Muscle of back (tissue), 3 donors: ENCODE measurements at regions not wholly inside any gene's neighbourhood (a gene's known extent, or its start where the extent isn't known, plus 50 kb on each side); places are given as distances from the start of the nearest gene placed in this dataset.
"Not testable (repeated sequence)": the region's sequence is repeated elsewhere in the genome, so short reads cannot be mapped to it uniquely, and the experiment has no call there.

ENCODE experiments used
- DNase-seq, 3 donors: peaks; one replicate each; pipeline versions ENCODE4 v3.0.0 to v3.0.0-alpha.2; 2013

DNA sequence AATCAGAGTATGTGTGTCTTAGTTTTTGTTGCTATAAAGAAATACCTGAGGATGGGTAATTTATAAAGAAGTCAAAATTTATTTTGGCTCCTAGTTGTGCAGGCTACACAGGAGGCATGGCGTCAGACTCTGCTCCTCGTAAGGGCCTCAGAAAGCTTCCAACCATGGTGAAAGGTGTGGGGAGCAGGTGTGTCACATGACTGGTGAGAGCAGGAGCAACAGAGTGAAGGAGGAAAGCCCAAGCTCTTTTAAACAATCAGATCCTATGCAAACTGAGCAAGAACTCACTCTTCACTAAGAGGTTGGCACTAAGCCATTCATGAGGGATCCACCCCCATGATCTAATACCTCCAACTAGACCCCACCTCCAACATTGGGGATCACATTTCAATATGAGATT is 1524.3 kb downstream of the HACE1 start:
- DNase-seq, result no peak

DNA sequence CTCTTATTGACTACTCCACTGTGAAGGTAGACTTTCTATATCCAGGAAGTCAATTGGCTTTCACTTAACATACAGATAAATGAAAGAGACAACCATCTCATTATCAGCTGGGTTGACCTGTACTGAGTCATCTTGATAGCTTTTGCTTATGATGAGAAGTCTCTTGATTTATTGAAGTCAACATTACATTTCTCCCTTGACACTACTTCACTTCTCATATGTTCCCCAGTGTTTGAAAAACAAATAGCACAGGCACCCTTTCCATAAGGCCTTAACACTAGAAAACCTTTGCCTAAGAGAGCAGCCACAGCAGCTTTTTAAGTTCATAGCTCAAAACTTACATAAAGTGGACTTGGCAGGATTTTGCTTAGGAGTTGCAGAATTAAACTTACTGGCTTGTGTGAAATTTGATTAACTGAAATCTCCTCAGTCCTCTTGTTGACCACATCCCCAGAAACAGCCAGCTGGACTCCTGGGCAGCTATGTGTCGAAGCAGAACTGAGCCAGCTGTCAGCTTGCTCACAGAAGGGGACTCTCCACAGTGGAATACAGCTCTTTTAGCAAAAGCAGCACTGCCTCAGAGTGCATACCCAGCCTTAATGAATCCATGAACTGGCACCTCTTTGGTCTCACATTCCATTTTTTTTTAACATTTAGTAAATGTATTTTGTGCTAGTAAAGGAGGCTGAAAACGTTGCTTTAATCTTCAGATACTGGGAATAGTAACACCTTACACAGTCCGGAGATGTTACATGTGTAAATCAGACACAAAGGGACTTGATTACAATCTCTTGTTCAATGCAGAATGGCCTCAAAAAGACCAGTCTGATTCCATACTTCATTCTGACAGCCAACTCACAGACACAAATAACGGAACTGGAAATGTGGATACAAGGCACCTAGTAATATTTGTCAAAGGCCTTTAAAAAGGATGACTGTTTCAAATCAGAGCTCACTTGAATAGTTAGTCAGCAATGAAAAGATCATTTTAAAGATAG is 1532.7 kb downstream of the HACE1 start:
- DNase-seq, result peak; percentile 16 to 65 (median 27)

DNA sequence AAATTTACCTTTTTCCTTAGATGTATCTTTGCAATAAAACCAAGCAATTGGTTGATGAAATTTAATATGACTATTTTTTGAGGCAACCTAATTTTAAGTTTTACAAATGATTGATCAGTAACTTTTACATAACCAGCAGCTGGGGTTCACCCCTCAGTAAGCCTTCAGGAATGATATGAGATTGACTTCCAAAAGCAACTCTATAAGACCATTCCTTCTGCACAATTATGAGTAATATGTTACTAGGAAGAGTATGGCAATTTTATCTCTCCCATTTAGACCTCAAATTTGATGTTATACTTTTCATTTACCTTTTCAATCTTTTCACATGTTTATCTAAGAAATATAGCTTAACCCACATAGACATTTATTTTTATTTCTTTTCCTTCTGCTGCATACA is 1546.3 kb downstream of the HACE1 start:
- no peak for DNase-seq

DNA sequence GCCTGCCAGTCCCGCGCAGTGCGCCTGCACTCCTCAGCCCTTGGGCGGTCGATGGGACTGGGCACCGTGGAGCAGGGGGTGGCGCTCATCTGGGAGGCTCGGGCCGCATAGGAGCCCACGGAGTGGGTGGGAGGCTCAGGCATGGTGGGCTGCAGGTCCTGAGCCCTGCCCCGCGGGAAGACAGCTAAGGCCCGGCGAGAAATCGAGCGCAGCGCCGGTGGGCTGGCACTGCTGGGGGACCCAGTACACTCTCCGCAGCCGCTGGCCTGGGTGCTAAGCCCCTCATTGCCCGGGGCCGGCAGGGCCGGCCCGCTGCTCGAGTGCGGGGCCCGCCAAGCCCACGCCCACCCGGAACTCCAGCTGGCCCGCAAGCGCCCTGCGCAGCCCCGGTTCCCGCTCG is 1565.3 kb downstream of the HACE1 start:
- not testable (repeated sequence) for DNase-seq

DNA sequence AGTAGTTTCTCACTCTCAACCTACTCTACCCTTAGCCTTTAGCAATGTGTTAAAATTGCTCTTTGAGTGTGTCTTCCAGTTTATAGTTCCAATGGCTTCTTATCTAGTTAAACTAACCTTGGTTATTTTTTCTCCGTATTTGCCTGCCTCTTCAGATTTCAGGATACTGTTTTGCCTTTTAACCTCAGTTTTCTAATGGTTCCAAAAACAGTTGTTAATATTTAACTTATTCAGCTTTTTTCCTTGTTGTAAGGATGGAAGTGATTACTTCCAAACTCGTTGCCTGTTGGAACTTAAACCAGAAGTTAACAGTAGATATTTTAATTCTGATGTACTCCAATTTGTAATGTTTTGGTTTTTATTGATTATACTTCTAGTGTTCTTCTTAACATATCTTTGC is 1574.9 kb downstream of the HACE1 start:
- DNase-seq, result no peak

DNA sequence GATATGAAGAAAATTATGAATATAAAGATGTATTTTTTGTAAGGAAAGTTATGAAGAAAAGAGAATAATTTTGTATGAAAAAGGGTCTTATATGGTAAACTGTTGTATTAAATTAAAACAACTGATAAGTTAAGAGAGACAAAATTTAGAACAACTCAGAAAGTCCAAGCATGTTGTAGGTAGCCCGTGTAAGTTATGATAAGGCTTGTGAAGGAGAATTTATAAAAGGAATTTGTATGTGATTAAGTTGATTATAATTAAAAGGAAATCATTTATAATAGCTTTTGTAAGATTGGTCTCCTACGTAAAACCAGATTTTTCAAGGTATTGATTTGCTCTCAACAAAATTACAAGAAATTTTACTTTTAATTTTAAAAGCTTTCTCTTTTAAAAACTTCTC is 1579.3 kb downstream of the HACE1 start:
- DNase-seq, result no peak

DNA sequence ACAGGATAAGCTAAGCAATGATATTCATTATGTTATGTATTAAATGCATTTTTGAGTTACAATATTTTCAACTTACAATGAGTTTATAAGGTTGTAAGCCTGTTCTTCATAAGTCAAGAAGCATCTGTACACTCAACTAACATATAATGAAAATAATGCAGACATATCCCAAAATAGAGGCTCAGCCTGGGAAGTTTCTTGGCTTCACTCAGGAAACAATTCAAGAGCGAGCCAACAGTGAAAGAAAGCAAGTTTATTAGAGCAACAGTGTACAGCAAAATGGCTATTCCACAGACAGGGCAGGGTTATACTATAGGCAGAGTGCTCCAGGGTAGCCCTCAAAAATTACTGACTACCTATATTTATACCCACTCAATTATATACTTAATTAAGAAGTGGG is 1581.8 kb downstream of the HACE1 start:
- DNase-seq, result peak; percentile 12 to 55 (median 14)

DNA sequence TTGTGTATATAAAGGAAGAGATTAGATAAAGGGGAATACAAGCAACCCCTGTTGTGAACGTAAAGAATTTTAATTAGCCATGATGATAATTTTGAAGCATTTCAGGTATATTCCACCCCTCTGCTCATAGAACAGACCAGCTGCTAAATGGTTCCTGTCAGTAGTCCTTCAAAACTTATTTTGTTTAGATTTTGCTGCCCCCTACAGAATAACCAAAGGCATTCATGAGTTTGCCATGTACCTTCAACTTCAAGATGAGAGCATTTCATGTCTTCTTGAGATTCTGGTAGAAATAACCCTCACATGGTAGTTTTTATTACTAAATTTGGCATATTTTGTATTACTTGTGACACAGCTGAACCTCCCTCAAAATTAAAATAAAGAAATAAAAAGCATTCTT is 1586.7 kb downstream of the HACE1 start:
- peak in 2 of 3 donors; percentile 1 to 17 for DNase-seq

DNA sequence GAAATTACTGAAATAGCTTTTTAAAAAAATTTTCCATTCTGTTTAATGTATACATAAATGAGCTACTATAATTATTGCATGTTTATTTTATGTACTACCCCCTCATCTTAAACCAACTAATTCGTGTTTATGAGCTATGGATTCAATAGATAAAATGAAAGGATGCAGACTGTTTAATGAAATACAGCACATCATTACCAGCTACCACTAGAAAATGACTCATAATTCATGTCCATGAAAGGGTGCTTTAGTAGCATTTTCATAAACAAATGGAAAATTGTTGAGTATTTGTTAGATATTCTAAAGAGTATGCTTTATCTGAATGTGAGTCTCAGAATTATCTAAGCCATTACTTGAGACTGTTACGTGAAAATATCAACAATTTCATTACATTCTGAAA is 1590.1 kb downstream of the HACE1 start:
- no peak for DNase-seq

DNA sequence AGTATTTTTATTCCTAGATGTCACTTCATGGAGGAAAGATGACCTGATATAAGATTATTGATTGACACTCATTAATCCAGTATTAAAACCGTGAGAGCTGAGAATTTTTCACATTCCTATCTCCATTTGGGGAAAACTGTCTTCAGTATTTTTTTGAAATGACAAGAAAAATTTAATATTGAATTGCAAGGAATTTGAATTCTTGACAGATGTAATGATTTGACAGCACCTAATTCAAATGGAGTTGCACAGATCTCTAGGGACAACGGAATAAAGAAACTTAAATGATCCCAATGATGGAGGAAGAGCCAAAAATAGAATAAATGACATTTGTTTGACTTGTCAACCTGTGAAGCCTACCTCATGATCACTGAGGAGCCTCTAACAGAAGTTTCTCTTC is 1591.4 kb downstream of the HACE1 start:
- DNase-seq, result no peak

DNA sequence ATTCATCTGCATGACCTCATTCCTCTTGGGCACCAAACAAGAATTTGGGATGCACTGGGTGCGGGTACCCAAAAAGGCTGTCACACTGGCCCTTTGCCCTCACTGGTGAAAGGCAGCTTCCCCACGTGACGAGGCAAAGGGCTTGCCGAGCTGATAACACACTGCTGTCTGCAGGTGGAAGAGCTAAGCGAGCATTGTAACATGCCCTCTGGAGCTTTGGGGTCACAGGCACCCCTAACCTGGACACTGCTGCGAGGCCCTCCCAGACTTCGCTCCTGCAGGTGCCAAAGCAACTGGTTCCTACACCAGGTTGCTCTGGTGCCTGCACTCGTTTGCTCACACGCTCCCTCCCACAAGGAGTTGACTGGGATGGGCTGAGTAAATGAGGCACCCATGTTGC is 1595.7 kb downstream of the HACE1 start:
- DNase-seq, result no peak

DNA sequence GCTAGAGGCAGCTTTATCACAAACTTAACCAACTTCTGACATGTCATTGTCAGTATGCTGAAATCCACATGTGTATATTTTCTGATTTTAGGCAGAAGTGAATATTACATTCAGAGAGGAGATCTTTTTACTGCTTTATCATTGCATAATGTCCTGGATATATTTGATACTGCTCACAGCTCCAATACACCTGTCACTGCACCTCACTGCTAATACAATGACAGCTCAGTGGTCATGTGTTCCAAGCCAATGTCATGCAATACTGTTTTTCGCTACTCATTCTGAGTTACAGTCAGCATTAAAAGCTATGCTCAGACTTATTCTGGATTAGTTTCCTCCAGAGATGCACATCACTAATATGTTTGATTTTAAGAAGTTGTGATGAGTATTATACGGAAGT is 1604.6 kb downstream of the HACE1 start:
- DNase-seq, result no peak

DNA sequence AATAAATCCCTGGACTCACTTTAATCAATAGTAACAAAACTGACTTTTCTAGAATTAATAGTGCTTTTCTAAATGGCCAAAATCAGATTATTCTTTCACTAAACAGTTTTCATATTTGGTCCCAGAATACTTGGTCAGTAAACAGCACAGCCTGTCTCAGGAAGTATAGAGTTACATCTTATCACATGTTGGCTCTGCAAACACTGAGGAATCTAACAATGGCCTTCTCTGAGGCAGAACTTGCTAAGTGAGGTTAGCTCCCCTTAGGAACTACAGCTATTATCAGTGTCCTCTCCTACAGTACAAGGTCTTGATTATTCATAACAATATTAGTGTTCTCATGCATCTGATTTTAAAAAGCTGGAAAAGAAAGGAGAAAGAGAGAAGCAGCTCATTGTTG is 1622.8 kb downstream of the HACE1 start:
- DNase-seq, result no peak

DNA sequence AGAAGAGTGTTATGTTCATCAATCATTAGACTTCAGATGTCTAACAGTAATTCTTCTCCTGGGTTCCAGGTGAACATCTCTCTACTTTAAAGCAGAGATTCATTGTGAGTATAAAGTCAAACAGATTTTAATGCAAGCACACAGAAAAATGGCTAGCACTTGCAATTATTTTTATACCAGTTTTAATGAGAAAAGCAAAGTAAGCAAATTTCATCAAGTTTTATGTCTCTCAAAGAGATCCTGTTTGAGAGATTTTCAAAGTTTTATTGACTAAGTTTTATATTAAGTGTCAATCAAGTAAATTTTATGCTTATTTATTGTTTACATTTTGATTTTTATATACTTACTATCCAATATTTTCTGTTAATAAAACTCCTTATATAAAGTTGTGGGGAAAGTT is 1628.5 kb downstream of the HACE1 start:
- DNase-seq, result no peak

DNA sequence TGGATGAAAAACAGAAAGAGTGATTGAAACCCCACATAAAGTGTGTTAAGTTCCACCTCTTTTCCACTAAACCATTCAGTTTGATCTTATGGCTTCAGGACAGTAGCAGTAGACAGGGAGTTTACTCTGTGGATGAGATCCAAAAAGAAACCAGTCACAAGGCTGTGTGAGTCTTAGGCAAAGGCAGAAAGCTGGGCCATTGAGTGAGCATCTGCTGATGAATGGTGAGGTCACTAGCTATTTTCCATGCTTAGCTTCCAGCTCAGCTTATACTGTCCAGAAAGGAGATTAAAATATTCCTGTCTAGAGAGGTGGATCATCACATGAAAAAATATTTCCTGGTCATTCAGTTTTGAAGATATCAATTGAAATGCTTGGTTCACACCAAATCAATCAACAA is 1643.9 kb downstream of the HACE1 start:
- DNase-seq, result no peak

DNA sequence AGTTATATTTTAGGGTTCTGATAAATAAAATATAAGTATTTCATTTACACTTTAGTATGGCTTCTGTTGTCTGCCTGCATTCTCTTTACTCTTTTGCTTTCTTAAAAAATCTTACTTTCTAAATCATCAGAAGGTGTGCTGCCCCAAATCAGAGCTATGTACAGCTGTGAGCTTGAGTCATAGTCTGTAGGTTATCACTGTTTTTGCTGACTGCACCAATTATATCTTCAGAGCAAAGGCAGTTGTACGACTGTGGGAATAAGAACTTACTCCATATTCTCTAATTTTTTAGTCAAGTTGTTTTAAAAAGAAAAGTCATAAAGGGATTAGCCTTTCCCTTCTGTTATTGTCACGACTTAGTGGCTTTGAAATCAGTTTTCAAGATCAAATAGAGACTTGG is 1649.0 kb downstream of the HACE1 start:
- DNase-seq, result no peak

DNA sequence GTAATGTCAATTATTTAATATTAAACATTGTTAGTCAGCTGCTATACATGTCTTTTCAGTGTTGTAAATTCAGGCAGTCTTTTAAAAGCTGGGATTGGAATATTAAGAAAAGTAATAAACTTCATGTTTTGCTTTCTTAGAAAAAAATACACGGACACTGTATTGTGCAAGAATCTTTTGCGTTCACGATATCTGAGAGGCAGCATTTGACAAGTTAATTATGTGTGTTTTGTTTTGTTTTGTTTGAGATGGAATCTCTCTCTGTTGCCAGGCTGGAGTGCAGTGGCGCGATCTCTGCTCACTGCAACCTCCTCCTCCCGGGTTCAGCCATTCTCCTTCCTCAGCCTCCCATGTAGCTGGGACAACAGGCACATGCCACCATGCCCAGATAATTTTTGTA is 1661.3 kb downstream of the HACE1 start:
- DNase-seq, result no peak

DNA sequence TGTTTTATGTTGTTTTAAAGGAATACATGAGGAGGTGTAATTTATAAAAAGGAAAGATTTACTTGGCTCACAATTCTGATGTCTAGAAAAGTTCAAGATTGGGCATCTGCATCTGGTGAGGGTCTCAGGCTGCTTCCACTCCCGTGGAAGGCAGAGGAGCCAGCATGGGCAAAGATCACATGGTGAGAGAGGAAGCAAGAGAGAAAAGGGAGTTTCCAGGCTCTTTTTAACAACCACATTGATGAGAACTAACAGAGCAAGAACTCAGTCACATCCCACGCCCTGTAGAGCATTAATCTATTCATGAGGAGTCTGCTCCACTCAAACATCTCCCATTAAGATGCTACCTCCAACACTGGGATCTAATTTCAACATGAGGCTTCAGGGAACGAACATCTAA is 1666.3 kb downstream of the HACE1 start:
- no peak for DNase-seq

DNA sequence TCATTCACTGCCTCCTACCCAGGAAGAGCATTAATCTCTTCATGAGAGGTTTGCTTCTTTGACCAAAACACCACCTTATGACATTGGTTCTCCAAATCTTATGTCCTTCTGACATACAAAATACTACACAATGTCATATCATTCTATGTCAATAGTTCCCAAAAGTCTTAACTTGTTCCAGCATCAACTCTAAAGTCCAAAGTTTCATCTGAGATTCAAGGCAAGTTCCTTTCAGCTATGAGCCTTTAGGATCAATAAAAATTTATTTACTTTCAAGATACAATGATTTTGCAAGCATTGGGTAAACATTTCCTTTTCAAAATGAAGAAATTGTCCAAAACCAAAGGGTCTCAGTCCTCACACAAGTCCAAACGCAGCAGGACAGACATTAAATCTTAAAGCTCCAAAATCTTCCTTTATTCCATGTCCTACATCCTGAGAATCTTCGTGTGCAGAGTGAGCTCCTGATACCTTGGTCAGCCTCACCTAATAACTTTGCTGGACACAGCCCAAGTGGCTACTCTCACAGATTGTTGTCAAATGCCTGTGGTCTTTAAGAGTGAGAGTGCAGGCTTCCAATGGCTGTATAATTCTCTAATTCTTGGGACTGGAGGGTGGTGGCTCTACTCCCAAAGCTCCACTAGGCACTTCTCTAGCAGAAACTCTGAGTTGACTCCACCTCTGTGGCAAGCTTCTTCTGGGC is 1668.2 kb downstream of the HACE1 start:
- DNase-seq, result no peak

DNA sequence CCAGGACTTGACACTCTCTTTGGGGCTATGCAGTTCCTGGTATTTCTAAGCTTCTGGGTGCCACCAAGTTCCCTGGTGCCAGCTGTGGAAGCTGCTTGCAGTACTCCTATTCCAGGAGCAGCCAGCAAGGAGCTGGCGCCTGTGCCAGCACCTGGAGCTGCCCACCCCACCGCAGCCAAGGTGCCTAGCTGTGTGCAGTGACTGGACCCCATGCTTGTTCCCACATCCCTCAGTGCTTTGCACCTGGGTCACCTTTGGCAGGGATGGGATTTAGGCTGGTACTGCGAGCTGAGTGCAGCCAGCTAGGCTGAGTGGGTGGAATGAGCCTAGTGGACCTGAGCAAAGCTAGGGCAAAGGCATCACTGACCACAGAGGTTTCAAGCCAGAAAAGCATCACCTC is 1674.9 kb downstream of the HACE1 start:
- no peak for DNase-seq

DNA sequence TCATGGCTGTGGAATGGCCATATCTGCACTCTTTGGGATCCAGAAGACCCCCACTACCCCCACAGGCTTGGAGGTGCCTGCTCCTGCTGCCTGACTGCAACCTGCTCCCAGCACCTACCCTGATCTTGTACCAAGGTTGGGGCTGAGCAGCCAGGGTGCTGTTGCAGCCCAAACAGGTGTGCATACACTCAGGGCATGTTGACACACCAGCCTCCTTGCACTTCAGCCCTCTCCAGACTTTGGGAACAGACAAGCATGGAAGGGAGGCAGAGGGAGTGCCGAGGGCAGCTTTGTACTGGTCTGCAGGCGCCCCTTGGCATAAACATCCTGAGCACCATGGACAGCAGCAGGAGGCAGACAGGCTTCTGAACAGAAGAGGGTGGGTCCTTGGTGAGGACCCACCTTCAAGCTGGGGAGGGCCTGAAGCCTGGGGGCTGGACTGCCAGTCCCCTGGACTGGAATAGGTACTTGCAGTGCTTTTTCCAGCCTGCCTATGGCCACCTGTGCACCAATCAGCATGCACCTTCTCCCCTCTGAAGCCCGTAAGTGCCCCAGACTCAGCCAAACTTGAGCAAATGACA is 1675.8 kb downstream of the HACE1 start:
- no peak for DNase-seq

DNA sequence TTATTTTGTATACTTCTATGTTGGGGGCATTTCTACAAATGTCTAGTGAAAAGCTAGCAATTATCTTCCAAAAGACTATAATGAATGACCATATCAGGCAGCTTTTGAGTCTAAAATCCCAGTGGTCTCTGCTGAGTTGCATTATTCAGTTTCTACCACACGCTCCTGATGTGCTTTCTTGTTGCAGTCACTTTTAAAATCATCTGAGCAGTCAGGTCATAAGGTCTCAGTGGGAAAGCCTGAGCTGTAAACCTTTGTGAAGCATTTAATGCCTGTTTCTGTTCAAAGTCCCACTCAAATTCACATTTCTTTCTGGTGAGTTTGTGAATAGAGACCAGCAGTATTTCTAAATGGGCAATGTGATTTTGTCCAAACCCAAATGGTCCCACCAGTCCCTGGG is 1681.5 kb downstream of the HACE1 start:
- no peak for DNase-seq

DNA sequence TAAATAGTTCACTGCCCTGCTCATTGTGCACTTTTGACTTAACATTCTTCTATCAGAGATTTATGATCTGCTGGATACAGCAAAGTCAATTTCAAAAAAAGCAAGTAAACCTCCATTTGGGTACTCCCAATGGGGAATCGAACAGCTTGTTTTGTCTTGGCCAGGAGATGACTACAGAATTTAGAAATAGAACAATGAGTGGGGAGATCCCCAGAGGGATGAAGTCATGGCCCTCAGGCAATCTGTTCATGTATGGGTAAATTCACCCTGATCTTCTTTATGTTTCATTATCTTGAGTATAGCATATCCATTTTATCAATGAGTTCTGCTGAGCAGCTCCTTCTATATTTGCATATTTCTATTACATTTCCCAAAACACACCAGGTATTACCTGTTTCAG is 1681.9 kb downstream of the HACE1 start:
- no peak for DNase-seq
